Ishikawa (cell line): ENCODE measurements at regions not wholly inside any gene's neighbourhood (a gene's known extent, or its start where the extent isn't known, plus 50 kb on each side); places are given as distances from the start of the nearest gene placed in this dataset.

Source experiments
- CEBPB ChIP-seq: IDR thresholded peaks from 2 replicates; pipeline ENCODE4 v1.6.1; 2012
- CREB1 ChIP-seq: IDR thresholded peaks from 2 replicates; pipeline ENCODE4 v1.6.1; 2012; ENCODE audit warnings: low read depth
- EGR1 ChIP-seq: IDR thresholded peaks from 2 replicates; pipeline ENCODE4 v1.6.1; 2012
- EP300 ChIP-seq: IDR thresholded peaks from 2 replicates; pipeline ENCODE4 v1.6.1; 2012; ENCODE audit warnings: borderline replicate concordance
- FOXM1 ChIP-seq: IDR thresholded peaks from 2 replicates; pipeline ENCODE4 v1.6.1; 2012; ENCODE audit warnings: low read depth, borderline replicate concordance
- NFIC ChIP-seq: IDR thresholded peaks from 2 replicates; pipeline ENCODE4 v1.6.1; 2012
- RAD21 ChIP-seq: IDR thresholded peaks from 2 replicates; pipeline ENCODE4 v1.6.1; 2012; ENCODE audit warnings: low read depth
- TAF1 ChIP-seq: IDR thresholded peaks from 2 replicates; pipeline ENCODE4 v1.6.1; 2012; ENCODE audit warnings: low read depth, mild to moderate bottlenecking
- TCF12 ChIP-seq: IDR thresholded peaks from 2 replicates; pipeline ENCODE4 v1.6.1; 2012; ENCODE audit warnings: low read depth
- TEAD4 ChIP-seq: IDR thresholded peaks from 2 replicates; pipeline ENCODE4 v1.6.1; 2012
- YY1 ChIP-seq: IDR thresholded peaks from 2 replicates; pipeline ENCODE4 v1.6.1; 2012; ENCODE audit warnings: low read depth
- ZBTB7A ChIP-seq: IDR thresholded peaks from 2 replicates; pipeline ENCODE4 v1.6.1; 2012; ENCODE audit warnings: low read depth
- TF ChIP-seq, protein P1 (sequence below): IDR thresholded peaks from 2 replicates; pipeline ENCODE4 v1.6.1; 2012; ENCODE audit warnings: low read depth, mild to moderate bottlenecking
- TF ChIP-seq, protein P2 (sequence below): IDR thresholded peaks from 2 replicates; pipeline ENCODE4 v1.6.1; 2012
- TF ChIP-seq, protein P3 (sequence below): IDR thresholded peaks from 2 replicates; pipeline ENCODE4 v1.6.1; 2012

DNA sequence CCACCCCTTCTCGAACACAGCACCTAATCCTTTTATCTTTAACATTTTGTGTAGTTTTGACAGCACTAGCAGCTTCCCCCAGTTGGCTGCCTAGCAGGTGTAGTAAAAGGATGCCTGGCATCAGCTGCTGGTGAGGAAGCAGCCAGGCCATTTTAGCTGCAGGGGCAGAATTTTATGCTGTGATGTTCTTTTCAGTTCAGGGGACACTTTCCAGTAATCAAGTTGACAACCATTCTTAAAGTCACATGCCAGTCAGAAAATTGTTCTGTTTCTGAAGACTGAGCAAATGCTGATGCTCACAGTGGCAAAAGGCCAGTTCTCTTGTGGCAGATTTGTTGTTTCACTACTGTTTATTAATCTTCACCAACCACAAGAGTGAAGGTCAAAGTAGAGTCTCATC, 570.8 kb downstream of the CCDC85A start:
- TF ChIP-seq YY1: no peak
- TF ChIP-seq EP300: no peak
- TF ChIP-seq FOXM1: no peak
- TF ChIP-seq TEAD4: no peak
- no peak for TF ChIP-seq TAF1

DNA sequence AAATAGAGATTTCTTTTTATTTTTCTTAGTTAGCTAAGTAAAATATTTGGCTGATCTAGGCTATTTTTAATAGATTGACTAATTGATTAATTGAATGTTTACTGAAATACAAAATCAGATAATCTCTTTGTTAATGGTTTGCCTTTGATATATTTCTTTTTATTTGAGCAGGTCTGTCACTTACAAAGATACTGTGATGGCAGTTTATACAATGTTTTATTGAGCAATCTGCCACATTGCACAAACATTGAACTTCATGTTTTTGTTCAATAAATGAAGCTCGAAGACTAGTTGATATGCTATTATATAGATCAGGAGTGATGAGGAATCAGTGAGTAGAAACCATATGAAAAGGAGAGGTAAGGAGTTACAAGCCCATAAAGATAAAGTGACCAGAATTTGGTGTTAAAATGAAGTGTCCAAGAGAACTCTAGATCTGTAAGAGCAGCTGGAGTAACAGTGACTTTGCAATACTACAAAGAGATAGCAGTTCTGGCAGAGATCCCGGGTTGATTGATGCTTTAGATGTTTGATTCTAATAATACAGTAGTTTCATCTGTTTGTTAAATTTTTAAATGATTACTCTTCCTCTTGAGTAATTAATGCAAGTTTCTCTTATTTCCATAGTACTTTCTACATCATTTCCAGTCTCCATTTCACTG, 574.2 kb downstream of the CCDC85A start:
- TF ChIP-seq, protein P1, sequence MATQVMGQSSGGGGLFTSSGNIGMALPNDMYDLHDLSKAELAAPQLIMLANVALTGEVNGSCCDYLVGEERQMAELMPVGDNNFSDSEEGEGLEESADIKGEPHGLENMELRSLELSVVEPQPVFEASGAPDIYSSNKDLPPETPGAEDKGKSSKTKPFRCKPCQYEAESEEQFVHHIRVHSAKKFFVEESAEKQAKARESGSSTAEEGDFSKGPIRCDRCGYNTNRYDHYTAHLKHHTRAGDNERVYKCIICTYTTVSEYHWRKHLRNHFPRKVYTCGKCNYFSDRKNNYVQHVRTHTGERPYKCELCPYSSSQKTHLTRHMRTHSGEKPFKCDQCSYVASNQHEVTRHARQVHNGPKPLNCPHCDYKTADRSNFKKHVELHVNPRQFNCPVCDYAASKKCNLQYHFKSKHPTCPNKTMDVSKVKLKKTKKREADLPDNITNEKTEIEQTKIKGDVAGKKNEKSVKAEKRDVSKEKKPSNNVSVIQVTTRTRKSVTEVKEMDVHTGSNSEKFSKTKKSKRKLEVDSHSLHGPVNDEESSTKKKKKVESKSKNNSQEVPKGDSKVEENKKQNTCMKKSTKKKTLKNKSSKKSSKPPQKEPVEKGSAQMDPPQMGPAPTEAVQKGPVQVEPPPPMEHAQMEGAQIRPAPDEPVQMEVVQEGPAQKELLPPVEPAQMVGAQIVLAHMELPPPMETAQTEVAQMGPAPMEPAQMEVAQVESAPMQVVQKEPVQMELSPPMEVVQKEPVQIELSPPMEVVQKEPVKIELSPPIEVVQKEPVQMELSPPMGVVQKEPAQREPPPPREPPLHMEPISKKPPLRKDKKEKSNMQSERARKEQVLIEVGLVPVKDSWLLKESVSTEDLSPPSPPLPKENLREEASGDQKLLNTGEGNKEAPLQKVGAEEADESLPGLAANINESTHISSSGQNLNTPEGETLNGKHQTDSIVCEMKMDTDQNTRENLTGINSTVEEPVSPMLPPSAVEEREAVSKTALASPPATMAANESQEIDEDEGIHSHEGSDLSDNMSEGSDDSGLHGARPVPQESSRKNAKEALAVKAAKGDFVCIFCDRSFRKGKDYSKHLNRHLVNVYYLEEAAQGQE: no peak
- TF ChIP-seq EP300 (no peak), TEAD4 (no peak), ZBTB7A (no peak), RAD21 (no peak), CEBPB (no peak), EGR1 (no peak), TAF1 (no peak), FOXM1 (no peak), YY1 (no peak)
- TF ChIP-seq, protein P2, sequence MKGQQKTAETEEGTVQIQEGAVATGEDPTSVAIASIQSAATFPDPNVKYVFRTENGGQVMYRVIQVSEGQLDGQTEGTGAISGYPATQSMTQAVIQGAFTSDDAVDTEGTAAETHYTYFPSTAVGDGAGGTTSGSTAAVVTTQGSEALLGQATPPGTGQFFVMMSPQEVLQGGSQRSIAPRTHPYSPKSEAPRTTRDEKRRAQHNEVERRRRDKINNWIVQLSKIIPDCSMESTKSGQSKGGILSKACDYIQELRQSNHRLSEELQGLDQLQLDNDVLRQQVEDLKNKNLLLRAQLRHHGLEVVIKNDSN: no peak
- TF ChIP-seq, protein P3, sequence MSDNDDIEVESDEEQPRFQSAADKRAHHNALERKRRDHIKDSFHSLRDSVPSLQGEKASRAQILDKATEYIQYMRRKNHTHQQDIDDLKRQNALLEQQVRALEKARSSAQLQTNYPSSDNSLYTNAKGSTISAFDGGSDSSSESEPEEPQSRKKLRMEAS: no peak

DNA sequence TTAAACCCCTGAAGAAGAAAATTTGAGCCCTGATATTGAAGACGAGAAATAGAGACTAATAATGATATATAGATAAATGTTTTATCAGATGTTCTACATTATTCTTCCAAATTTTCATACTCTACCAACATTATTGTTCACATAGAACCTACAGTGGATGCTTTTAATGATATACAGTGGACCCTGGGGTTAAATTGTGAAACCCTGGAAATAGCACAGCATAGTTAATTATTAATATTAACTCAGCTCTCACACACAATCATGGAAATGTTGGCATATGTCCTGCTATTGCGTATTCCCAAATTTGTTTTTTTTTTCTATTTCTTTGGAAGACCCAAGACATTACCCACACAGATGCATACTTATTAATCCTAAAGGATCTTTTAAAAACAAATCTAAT, 579.9 kb downstream of the CCDC85A start:
- TF ChIP-seq, protein P3: no peak
- no peak for TF ChIP-seq CEBPB
- TF ChIP-seq RAD21: no peak

DNA sequence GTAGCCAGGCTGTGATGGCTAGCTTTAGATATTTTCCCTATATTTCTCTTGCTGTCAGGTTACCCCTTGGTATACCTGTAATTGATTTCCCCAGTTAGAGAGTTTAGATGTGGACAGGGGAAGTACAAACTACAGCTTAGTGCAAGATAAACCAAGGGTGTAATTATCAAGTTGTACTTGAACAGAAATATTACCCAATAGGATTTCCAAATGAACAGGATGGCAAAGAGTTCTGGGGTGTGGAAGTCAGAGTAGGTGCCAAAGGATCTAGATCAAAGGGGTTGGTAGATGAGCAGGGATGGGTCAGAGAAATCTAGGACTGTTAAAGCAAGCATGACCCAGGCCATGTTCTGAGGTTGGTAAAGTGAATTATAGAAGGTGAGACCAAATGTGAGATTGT, 585.2 kb downstream of the CCDC85A start:
- TF ChIP-seq NFIC (no peak), CREB1 (no peak), EP300 (no peak), EGR1 (no peak)

DNA sequence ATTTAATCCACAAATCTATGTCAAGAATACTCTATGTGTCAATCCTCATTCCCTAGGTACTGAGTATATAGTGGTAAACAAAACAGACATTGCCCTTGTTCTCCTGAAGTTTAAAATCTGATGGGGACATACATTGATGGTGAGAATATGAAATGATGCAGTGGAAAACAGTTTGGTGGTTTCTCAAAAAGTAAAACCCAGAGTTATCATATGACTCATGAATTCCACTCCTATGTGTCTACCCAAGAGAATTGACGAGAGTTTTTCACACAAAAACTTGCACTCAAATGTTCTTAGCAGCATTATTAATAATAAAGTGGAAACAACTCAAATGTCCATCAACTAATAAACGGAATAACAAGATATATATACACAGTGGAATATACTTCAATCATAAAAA, 586.7 kb downstream of the CCDC85A start:
- no peak for TF ChIP-seq EGR1
- no peak for TF ChIP-seq EP300
- TF ChIP-seq, protein P2: no peak
- TF ChIP-seq RAD21: no peak
- TF ChIP-seq, protein P1: no peak
- no peak for TF ChIP-seq CEBPB
- no peak for TF ChIP-seq ZBTB7A
- no peak for TF ChIP-seq NFIC
- TF ChIP-seq TAF1: no peak
- TF ChIP-seq TCF12: no peak
- no peak for TF ChIP-seq CREB1
- no peak for TF ChIP-seq TEAD4
- TF ChIP-seq, protein P3: no peak
- TF ChIP-seq FOXM1: no peak
- no peak for TF ChIP-seq YY1

DNA sequence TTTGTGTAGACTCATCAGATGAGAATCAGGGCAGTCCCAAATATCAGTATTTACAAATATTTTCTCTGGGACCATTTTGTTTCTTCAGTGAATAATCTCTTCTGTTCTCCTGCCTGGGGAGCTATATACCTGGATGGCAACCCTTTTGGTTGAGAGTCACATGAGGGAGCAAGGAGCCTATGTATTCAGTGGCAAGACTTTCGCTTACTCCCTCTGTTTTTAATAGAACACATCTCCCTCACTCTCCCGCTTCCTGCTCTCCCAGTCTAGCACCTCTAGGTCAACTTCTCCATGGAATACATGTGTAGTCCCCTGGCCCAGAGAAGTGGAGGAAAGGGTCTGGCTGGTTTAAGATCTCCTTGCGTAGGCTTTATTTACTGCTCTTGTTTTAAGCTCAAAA, 600.3 kb downstream of the CCDC85A start:
- TF ChIP-seq EP300 (no peak), ZBTB7A (no peak), YY1 (no peak), TAF1 (no peak), TEAD4 (no peak), FOXM1 (no peak), CREB1 (no peak), RAD21 (no peak), CEBPB (no peak), NFIC (no peak), EGR1 (no peak), TCF12 (no peak)
- TF ChIP-seq, protein P1: no peak
- TF ChIP-seq, protein P3: no peak
- TF ChIP-seq, protein P2: no peak
